ENCODE measurements at regions not wholly inside any gene's neighbourhood (a gene's known extent, or its start where the extent isn't known, plus 50 kb on each side); places are given as distances from the start of the nearest gene placed in this dataset.

DNA sequence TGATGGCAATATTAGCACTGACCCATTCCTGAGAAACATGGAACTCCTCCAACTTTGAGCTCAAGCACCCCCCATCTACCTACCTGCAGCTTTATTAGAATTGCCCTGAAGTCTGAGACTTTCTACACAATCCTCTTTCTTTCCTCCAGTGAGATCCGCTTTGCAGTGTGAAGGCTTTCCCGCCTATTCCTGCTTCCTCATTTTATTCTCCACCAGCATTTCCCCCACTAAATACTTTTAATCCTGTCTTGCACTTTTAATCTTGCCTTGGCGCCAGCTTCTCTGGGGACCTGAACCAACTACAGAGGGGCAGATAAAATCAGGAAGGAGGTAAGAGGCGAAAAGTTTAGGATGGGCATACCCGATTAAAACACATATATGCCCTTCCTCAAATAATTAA is 178.1 kb upstream of the PRDM1 start:
- TF ChIP-seq CTCF (IDR thresholded peaks at IDR 0.05; ENCODE audit: insufficient read depth, low read depth, low read length) = no peak
- TF ChIP-seq EZH2 (IDR thresholded peaks at IDR 0.05; ENCODE audit: insufficient read depth, low read length) = no peak
